ENCODE measurements at regions not wholly inside any gene's neighbourhood (a gene's known extent, or its start where the extent isn't known, plus 50 kb on each side); places are given as distances from the start of the nearest gene placed in this dataset.

- WGBS, result 87% methylated on average over 4 of the region's 4 CpGs
- TF ChIP-seq POLR2AphosphoS5 (IDR thresholded peaks at IDR 0.05) (no peak), POLR2A (IDR thresholded peaks at IDR 0.05) (no peak), CTCF (IDR thresholded peaks at IDR 0.05) (no peak)
- no peaks in the 10 kb centered on the region for H3K36me3 ChIP-seq
- no peaks in the 10 kb centered on the region for H3K27me3 ChIP-seq (replicated peaks; ENCODE audit: insufficient read depth)
- no peak overlapping the region for H3K4me3 ChIP-seq
- intact Hi-C loops (cut with DNase I), result no loop called here
- no peak overlapping the region for H3K27ac ChIP-seq
- no peaks in the 10 kb centered on the region for H3K4me1 ChIP-seq (replicated peaks)
- no peak for DNase-seq (ENCODE audit: low spot score)
- no peaks in the 10 kb centered on the region for H3K9me3 ChIP-seq
Measured at GRCh38 chr12:86735072-86735471, 478.9 kb upstream of the MGAT4C start.

- no peaks in the 10 kb centered on the region for H3K36me3 ChIP-seq
- H3K4me3 ChIP-seq, result no peak overlapping the region
- DNase-seq (ENCODE audit: low spot score), result no peak
- no peaks in the 10 kb centered on the region for H3K9me3 ChIP-seq
- TF ChIP-seq POLR2A (IDR thresholded peaks at IDR 0.05) (no peak), POLR2AphosphoS5 (IDR thresholded peaks at IDR 0.05) (no peak), CTCF (IDR thresholded peaks at IDR 0.05) (no peak)
- no peak overlapping the region for H3K27ac ChIP-seq
- intact Hi-C loops (cut with DNase I), result no loop called here
- no peaks in the 10 kb centered on the region for H3K4me1 ChIP-seq (replicated peaks)
- H3K27me3 ChIP-seq (replicated peaks; ENCODE audit: insufficient read depth), result no peaks in the 10 kb centered on the region
- WGBS, result 37% methylated on average over 2 of the region's 2 CpGs
Measured at GRCh38 chr12:86730233-86730632, 474.0 kb upstream of the MGAT4C start.

GRCh38 chr12:86729739-86730138, 473.5 kb upstream of the MGAT4C start:
- Histone ChIP-seq H3K4me1 (replicated peaks) (no peaks in the 10 kb centered on the region), H3K36me3 (no peaks in the 10 kb centered on the region), H3K27me3 (replicated peaks; ENCODE audit: insufficient read depth) (no peaks in the 10 kb centered on the region), H3K9me3 (no peaks in the 10 kb centered on the region), H3K4me3 (no peak overlapping the region), H3K27ac (no peak overlapping the region)
- no peak for DNase-seq (ENCODE audit: low spot score)
- 56% methylated on average over 1 of the region's 1 CpG for WGBS
- intact Hi-C loops (cut with DNase I), result no loop called here
- TF ChIP-seq POLR2A (IDR thresholded peaks at IDR 0.05), result no peak
- no peak for TF ChIP-seq POLR2AphosphoS5 (IDR thresholded peaks at IDR 0.05)

- WGBS, result 20% methylated on average over 1 of the region's 1 CpG
Measured at GRCh38 chr12:86727160-86727559, 471.0 kb upstream of the MGAT4C start.

GRCh38 chr12:86724716-86725115, 468.5 kb upstream of the MGAT4C start:
- H3K27me3 ChIP-seq (replicated peaks; ENCODE audit: insufficient read depth), result no peaks in the 10 kb centered on the region
- TF ChIP-seq POLR2A (IDR thresholded peaks at IDR 0.05) (no peak), POLR2AphosphoS5 (IDR thresholded peaks at IDR 0.05) (no peak), CTCF (IDR thresholded peaks at IDR 0.05) (no peak)
- no peak overlapping the region for H3K27ac ChIP-seq
- H3K36me3 ChIP-seq, result no peaks in the 10 kb centered on the region
- no peaks in the 10 kb centered on the region for H3K4me1 ChIP-seq (replicated peaks)
- H3K9me3 ChIP-seq, result no peaks in the 10 kb centered on the region
- 85% methylated on average over 1 of the region's 1 CpG for whole genome bisulfite sequencing
- H3K4me3 ChIP-seq, result no peak overlapping the region
- intact Hi-C loops (cut with DNase I), result no loop called here
- no peak for DNase-seq (ENCODE audit: low spot score)

More at GRCh38 chr12:86727160-86727559, 471.0 kb upstream of the MGAT4C start:
- no peak for TF ChIP-seq POLR2A (IDR thresholded peaks at IDR 0.05)
- no peak for TF ChIP-seq CTCF (IDR thresholded peaks at IDR 0.05)
- TF ChIP-seq POLR2AphosphoS5 (IDR thresholded peaks at IDR 0.05), result no peak
- H3K36me3 ChIP-seq, result no peaks in the 10 kb centered on the region
- intact Hi-C loops (cut with DNase I), result no loop called here
- DNase-seq (ENCODE audit: low spot score), result no peak
- no peaks in the 10 kb centered on the region for H3K27me3 ChIP-seq (replicated peaks; ENCODE audit: insufficient read depth)
- no peak overlapping the region for H3K4me3 ChIP-seq
- H3K27ac ChIP-seq, result no peak overlapping the region
- H3K9me3 ChIP-seq, result no peaks in the 10 kb centered on the region
- H3K4me1 ChIP-seq (replicated peaks), result no peaks in the 10 kb centered on the region

Data from prostate gland (tissue), 2 donors.